GM19468 (cell line): ENCODE measurements at regions not wholly inside any gene's neighbourhood (a gene's known extent, or its start where the extent isn't known, plus 50 kb on each side); places are given as distances from the start of the nearest gene placed in this dataset.
"Not testable (repeated sequence)": the region's sequence is repeated elsewhere in the genome, so short reads cannot be mapped to it uniquely, and the experiment has no call there.

ENCODE experiments used
- ATAC-seq: cut with Tn5 transposase; IDR thresholded peaks from one replicate; pipeline ENCODE4 v1.9.1; 2021; ENCODE audit warnings: mild to moderate bottlenecking, moderate library complexity, moderate number of reproducible peaks; ENCODE audit not compliant: unreplicated experiment; ENCODE audit errors: extremely low read depth

DNA sequence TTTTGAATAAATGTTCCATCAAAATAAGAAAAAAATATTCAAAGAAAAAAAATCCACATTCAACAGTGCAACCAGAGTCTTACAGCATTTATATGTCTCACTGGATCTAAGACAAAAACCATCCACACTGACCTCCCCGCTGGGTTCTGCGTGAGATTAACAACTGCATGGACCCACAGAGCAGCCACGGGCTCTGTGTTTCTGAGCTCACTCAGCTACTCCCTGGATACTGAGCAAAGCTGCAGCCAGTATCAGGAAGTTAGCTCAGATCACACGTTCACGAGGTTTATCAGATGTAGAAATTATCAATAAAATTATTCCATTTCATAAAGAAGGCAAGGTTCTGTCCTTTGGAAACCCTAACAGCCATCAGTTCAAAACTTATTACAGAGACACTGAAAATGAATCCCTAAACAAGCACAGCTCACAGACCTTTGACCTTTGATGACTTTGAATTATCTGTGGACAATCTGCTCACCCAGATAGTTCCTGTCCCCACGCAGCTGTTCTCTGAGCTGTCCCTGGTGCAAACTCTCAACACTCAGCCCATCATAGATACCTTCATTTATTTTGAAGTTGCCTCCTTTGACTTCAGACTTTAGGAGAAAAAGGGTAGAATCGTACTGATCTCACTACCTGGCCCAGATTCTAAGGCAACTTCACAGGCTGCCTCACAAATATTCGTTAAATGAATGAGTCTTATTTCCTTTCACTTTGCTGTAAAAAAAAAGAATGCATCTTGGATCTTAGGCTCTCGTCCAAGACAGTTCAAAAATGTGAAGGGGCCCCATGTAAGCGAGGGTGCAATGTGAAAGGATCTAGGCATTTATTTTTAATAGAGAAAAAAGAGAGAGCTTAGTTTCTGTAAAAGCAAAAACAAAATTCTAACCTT, 67.7 kb upstream of the SVIL start:
- no peak for ATAC-seq

DNA sequence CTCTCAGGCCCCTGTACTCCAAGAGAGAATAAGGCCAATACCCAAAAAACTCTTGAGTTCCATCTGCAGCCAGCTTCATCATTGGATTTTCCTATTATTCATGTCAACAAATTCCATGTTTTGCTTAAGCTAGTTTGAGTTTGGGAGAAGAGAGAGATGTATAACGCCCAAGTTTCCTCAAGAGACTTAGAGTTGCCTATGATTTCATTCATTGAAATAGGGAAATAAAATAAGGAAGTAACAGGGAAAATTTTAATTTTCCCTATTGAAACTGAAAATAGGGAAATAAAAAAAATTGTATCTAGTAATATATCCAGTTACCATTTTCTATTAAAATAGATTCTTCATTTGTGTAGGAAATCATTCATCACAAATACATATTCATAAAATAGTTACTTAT, 66.5 kb upstream of the SVIL start:
- ATAC-seq = no peak

DNA sequence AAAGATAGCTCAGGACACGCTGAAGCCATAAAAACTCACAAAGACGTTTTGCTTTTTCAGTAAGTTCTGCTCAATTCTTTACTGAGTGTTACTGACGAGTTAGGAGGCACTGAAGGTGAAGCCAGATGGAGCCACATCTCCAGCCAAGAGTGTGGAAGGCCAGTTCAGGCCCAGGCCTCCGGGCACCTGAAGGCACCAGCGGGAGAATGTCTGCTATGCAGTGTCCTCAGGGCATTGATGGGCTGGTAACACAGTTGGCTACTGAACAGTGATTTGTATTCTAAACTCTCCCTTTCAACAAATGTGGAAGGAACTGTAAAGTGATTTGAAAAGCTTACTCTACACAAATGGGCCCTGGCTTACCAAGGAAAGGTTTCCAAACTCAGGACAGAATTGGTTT, 64.8 kb upstream of the SVIL start:
- ATAC-seq = no peak

DNA sequence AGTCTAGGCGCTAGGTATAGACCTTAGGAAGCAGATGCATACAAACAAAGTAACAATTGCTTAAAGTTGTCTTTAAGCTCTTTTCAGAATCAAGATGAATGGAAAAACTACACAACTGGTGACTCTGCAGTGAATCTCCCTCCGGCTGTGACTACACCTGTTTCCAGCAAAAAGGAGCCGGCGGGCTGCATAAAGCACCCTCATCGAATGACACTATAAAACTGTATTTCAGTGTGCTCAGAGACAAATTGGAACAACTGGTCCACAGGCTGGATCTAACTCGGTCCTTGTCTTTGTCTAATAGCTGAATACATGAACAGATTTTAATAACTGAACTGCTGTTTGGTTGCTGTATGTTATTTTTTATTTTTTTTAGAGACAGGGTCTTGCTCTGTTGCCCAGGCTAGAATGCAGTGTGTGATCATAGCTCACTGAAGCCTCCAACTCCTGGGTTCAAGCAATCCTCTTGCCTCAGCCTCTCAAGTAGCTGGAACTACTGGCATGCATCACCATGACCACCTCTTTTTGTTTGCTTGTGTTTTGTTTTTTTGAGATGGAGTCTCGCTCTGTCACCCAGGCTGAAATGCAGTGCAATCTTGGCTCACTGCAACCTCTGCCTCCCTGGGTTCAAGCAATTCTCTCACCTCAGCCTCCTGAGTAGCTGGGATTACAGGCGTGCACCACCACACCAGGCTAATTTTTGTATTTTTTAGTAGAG, 64.2 kb upstream of the SVIL start:
- no peak for ATAC-seq

DNA sequence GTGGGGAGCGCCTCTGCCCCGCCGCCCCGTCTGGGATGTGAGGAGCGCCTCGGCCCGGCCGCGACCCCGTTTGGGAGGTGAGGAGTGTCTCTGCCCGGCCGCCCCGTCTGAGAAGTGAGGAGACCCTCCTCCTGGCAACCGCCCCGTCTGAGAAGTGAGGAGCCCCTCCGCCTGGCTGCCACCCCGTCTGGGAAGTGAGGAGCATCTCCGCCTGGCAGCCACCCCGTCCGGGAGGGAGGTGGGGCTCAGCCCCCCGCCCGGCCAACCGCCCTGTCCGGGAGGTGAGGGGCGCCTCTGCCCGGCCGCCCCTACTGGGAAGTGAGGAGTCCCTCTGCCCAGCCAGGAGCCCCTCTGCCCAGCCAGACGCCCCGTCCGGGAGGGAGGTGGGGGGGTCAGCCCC, 61.8 kb upstream of the SVIL start:
- ATAC-seq = not testable (repeated sequence)

DNA sequence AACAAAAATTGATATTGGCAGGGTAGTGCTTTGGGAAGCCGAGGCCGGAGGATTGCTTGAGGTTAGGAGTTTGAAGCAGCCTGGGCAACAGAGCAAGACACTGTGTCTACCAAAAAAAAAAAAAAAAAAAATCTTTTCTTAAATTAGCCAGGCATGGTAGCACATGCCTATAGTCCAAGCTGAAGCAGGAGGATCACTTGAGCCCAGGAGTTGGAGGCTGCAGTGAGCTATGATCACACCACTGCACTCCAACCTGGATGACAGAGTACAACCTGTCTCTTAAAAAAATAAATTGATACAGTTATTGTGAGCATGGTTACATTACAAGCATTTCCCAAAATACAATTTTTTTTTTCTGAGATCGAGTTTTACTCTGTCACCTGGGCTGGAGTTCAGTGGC, 59.4 kb upstream of the SVIL start:
- ATAC-seq = no peak

DNA sequence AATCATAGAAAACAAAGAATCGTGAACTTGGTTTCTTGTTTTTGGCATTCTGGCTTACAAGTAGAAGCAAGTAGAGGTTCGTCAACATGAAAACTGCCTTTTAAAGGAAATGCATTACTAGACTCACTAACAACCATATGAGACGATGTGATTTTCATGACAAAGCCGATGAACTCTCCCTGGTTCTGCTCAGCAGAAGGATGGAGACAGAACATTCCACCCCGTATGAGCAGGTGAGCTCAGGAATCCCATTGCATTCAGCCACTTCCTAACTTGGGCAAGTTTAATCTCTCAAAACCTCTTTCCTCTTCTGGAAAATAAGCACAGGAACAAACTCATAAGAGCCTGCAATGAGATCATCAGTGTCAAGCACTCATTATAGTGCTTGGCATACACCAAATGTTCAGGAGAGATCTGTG, 57.4 kb upstream of the SVIL start:
- ATAC-seq = no peak

DNA sequence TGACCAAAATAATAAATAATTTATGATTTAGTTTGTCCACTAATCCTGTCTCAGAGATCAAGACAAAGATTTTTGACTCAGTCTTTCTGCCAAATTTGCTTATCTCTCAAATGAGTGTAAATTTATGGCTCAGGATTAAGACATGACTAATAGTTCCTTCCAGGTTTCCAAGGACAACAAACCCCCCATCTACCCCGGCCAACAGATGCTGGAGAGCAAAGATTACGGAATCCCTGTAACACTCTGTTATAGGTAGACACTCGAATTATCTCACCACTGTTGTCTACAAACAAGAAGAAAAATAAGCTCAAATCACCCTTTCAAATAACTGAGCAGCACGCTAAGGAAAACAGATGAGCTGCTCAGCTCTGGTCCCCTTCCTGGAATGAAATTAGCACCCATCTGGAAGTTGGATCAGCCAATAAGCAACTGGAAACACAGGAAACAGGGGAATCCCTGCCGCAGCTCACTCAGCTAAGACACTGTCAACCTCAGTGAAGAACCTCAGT, 56.8 kb upstream of the SVIL start:
- no peak for ATAC-seq

DNA sequence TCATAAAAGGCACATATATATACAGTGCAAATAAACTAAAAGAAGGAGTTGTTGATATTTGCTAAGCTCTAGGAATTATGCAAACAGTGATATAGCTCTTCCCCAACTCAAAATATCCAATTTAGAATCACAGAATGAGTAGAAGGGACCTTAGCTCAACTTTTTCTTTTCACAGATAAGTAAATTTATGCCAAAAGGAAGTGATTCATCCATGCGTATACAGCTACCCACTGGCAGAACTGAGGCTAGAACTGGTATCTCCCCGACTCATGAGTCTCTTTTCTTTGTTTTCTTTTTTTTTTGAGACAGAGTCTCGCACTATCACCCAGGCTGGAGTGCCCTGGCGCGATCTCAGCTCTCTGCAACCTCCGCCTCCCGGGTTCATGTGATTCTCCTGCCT, 54.2 kb upstream of the SVIL start:
- ATAC-seq = no peak

DNA sequence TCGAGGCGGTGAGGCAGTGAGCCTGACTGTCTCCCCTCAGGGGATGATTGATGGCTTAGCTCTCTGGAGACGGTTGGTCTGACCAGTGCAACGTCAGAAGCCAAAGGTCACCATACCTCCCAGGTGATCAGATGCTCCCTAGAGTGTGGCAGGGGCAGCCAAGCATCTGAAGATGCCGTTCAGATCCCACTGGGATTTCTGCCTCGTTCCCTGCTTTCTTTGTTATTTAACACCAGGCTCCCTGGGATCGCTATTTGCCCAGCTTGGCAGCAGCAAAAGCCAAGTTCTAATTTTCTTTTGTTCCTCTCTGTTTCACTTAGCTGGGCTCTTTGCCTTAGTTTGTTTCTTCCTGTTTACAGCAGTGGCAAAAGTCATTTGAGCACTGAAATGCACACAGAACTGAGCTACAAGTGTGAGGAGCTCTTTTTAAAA, 53.5 kb upstream of the SVIL start:
- no peak for ATAC-seq

DNA sequence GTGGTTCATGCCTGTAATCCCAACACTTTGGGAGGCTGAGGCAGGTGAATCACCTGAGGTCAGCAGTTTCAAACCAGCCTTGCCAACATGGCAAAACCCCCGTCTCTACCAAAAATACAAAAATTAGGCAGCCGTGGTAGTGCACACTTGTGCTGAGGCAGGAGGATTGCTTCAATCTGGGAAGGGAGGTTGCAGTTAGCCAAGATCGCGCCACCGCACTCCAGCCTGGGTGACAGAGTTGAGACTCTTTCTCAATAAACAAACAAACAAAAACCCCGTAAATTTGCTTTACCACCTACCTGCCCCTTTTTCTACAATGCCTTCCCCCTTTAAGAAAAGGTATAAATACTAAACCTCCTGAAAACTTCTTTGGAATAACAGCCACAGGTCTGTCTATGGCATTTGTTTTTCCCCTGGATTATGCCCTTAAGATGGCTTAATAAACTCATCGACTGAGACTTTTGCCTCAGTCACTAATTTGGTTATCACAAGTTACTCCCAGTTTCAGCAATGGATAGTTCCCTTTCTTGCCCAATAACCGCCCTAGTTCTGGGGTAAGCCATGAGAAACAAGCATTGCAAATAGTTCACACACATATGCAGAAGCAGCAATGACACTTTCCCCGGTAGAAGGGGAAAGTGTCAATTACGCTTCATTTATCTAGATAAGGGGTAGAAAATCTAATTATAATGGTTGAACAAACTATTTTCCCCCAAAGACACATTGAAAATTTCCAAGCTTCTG, 52.8 kb upstream of the SVIL start:
- no peak for ATAC-seq

DNA sequence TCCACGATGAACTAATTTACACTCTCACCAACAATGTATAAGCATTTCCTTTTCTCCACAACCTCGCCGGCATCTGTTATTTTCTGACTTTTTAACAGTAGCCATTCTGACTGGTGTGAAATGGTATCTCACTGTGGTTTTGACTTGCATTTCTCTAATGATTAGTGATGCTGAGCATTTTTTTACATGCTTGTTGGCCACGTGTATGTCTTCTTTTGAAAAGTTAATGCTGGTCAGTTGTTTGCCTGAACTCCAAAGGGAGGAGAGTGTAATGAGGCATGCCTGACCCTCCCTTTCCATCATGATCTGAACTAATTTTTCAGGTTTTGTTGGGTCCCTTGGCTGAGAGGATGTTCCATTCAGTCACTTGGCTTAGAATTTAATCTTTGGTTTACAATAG, 50.7 kb upstream of the SVIL start:
- no peak for ATAC-seq
